ENCODE measurements at regions not wholly inside any gene's neighbourhood (a gene's known extent, or its start where the extent isn't known, plus 50 kb on each side); places are given as distances from the start of the nearest gene placed in this dataset.
"Not testable (repeated sequence)": the region's sequence is repeated elsewhere in the genome, so short reads cannot be mapped to it uniquely, and the experiment has no call there.

DNA sequence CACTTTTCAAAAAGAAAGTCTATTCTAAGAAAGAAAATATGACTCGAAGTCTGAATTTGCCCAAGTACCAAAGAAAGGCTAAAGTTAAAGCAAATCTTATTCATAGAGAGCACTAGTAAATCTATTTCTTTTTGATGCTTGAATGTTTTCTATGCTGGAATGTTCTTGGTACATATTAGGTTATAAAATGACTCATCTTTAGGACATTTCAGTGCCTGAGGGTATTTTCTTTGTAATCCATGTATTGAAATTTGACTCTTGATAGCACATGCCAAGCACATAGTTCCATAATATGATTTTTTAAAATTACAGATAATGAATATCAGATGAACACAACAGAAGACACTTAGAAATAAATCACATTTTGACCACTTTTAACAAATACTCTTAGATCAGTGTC is 232.8 kb downstream of the TRIML1 start:
- H3K36me3 ChIP-seq (ENCODE audit: insufficient read depth, low read length) = no peaks in the 10 kb centered on the region
- no peaks in the 10 kb centered on the region for H3K9me3 ChIP-seq (ENCODE audit: control insufficient read depth, insufficient read depth, low read length)
- no peak overlapping the region for H3K9ac ChIP-seq (ENCODE audit: low read depth, low read length)
- H3K4me1 ChIP-seq (ENCODE audit: insufficient read depth, low read length) = no peaks in the 10 kb centered on the region

DNA sequence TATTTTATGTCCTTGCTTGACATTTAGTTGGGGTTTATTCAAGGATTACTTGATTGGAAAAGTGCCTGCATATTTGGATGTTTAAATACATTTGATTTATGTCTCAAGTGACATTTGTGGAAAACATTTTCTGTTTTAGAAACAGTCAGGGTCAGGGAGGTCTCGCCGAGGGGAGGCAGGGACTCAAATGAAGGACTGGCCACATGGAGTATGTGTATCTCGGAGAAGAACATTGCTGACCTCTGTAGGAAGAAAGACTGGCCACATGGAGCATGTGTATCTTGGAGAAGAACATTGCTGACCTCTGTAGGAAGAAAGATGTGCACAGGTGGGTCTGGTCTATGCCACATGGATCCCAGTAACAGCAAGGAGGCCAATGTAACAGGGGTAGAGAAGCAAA is 233.6 kb downstream of the TRIML1 start:
- Histone ChIP-seq H3K4me1 (ENCODE audit: insufficient read depth, low read length) (no peaks in the 10 kb centered on the region), H3K9ac (ENCODE audit: low read depth, low read length) (no peak overlapping the region)

DNA sequence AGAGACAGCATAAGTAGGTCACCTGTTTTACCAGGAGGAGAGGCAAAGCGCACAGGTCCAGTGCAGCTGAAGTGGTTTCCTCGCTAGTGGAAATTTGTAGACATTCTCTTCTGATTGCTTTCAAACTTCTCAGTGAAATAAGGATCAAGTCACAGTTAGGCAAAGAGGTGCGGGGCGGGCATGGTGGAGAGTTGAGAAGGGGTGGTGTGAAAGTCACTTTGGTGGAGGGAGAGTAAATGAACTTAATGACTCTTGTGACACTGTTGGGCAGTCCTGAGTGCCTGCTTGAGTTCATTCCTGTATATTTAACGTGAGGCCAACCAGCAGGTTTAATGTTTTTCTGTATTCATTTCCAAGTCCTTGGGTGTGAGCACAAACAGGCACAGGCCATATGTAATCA is 235.6 kb downstream of the TRIML1 start:
- no peaks in the 10 kb centered on the region for H3K4me1 ChIP-seq (ENCODE audit: insufficient read depth, low read length)
- H3K36me3 ChIP-seq (ENCODE audit: insufficient read depth, low read length) = no peaks in the 10 kb centered on the region
- no peaks in the 10 kb centered on the region; the same call in 1 of the 2 replicates for H3K9me3 ChIP-seq (ENCODE audit: control insufficient read depth, insufficient read depth, low read length)
- no peak overlapping the region for H3K9ac ChIP-seq (ENCODE audit: low read depth, low read length)

More for the DNA sequence above, 233.6 kb downstream of the TRIML1 start:
- no peaks in the 10 kb centered on the region for H3K9me3 ChIP-seq (ENCODE audit: control insufficient read depth, insufficient read depth, low read length)
- no peaks in the 10 kb centered on the region for H3K36me3 ChIP-seq (ENCODE audit: insufficient read depth, low read length)

- Histone ChIP-seq H3K9me3 (ENCODE audit: control insufficient read depth, insufficient read depth, low read length) (no peaks in the 10 kb centered on the region; the same call in 1 of the 2 replicates), H3K4me1 (ENCODE audit: insufficient read depth, low read length) (no peaks in the 10 kb centered on the region), H3K36me3 (ENCODE audit: insufficient read depth, low read length) (no peaks in the 10 kb centered on the region), H3K9ac (ENCODE audit: low read depth, low read length) (no peak overlapping the region)
These were observed 238.6 kb downstream of the TRIML1 start for GRCh38 chr4:188377816-188378215.

DNA sequence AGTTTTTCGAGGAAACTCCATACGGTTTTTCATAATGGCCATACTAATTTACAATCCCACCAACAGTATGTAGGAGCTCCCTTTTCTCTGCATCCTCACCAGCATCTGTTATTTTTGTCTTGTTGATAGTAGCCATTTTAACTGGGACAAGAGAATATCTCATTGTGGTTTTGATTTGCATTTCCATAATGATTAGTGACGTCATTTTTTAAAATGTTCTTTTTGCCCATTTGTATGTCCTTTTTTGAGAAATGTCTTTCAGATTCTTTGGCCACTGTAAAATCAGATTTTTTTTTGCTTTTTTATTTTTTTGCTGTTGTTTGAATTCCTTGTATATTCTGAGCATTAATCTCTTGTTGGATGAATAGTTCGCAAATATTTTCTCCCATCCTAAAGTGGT is 243.9 kb downstream of the TRIML1 start:
- no peak overlapping the region for H3K9ac ChIP-seq (ENCODE audit: low read depth, low read length)
- no peaks in the 10 kb centered on the region for H3K36me3 ChIP-seq (ENCODE audit: insufficient read depth, low read length)
- H3K4me1 ChIP-seq (ENCODE audit: insufficient read depth, low read length) = no peaks in the 10 kb centered on the region; the same call in 1 of the 2 replicates
- H3K9me3 ChIP-seq (ENCODE audit: control insufficient read depth, insufficient read depth, low read length) = no peaks in the 10 kb centered on the region; the same call in 1 of the 2 replicates

DNA sequence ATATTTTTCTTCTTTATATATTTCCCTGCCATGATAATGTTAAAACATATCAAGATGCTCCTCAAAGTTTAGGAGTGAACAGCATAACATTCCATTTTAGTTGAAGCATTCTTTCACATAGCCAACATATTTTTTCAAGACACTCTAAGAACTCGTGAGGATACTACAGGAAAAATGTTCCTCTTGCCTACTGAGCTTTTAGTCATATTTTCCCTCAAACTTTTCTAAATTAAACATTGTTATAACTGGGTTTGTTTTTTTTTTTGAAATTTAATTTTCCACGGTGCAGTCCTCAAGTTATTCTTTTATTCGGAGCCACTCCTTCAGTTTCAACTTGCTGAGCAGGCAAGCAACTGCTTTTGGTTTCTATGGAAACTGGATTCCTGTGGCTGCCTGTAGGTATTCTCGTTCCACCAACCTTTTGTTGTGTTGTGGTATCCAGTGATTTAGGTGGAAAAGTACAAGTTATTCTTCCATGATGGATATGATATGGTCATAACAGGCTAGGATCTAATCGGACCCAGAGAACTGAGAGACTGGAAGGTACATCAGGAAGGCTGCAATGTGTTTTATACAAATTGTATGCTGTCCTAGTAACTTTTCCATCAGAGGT is 248.0 kb downstream of the TRIML1 start:
- no peak overlapping the region for H3K9ac ChIP-seq (ENCODE audit: low read depth, low read length)
- H3K4me1 ChIP-seq (ENCODE audit: insufficient read depth, low read length) = no peaks in the 10 kb centered on the region; the same call in 1 of the 2 replicates
- H3K36me3 ChIP-seq (ENCODE audit: insufficient read depth, low read length) = no peaks in the 10 kb centered on the region; the same call in 1 of the 2 replicates
- H3K9me3 ChIP-seq (ENCODE audit: control insufficient read depth, insufficient read depth, low read length) = peaks cover 10% of the 10 kb centered on the region

DNA sequence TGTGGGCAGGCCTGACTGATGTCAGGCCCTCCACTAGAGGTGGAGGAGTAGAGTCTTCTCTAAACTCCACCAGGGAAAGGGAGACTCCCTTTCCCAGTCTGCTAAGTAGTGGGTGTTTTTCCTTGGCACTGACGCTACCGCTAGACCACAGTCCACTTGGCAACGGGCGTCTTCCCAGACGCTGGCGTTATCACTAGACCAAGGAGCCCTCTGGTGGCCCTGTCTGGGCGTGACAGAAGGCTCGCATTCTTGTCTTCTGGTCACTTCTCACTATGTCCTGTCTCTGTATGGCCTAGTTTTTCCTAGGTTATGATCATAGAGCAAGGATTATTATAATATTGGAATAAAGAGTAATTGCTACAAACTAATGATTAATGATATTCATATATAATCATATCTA is 252.1 kb downstream of the TRIML1 start:
- not testable (repeated sequence) for H3K36me3 ChIP-seq (ENCODE audit: insufficient read depth, low read length); H3K4me1 ChIP-seq (ENCODE audit: insufficient read depth, low read length); H3K9ac ChIP-seq (ENCODE audit: low read depth, low read length)
- peaks cover 16% of the 10 kb centered on the region for H3K9me3 ChIP-seq (ENCODE audit: control insufficient read depth, insufficient read depth, low read length)

GRCh38 chr4:188396037-188396436 is 256.8 kb downstream of the TRIML1 start:
- Histone ChIP-seq H3K9ac (ENCODE audit: low read depth, low read length) (no peak overlapping the region), H3K9me3 (ENCODE audit: control insufficient read depth, insufficient read depth, low read length) (peaks cover 6% of the 10 kb centered on the region), H3K36me3 (ENCODE audit: insufficient read depth, low read length) (no peaks in the 10 kb centered on the region), H3K4me1 (ENCODE audit: insufficient read depth, low read length) (peaks cover 20% of the 10 kb centered on the region; the same call in 1 of the 2 replicates)

DNA sequence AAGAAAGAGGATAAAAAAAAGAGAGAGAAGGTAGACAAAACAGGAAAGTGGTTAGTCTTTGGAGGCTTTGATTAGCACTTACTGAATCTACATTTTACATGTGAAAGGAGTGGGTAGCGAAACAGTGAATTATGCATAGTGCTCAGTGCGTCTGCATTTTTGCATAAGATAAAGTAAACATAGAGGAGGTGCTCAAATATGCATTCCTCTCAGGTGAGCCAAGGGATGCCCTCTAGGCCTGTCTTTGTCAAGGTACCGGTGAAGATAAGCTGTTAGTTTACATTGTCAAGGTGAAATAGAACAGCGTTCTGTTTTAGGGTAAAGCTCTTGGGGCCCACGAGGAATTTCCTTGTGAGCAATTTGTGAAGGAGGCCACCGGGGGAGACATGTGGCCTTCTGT is 260.6 kb downstream of the TRIML1 start:
- Histone ChIP-seq H3K9me3 (ENCODE audit: control insufficient read depth, insufficient read depth, low read length) (peaks cover 6% of the 10 kb centered on the region), H3K36me3 (ENCODE audit: insufficient read depth, low read length) (no peaks in the 10 kb centered on the region), H3K9ac (ENCODE audit: low read depth, low read length) (no peak overlapping the region), H3K4me1 (ENCODE audit: insufficient read depth, low read length) (peaks cover 21% of the 10 kb centered on the region; the same call in 1 of the 2 replicates)

DNA sequence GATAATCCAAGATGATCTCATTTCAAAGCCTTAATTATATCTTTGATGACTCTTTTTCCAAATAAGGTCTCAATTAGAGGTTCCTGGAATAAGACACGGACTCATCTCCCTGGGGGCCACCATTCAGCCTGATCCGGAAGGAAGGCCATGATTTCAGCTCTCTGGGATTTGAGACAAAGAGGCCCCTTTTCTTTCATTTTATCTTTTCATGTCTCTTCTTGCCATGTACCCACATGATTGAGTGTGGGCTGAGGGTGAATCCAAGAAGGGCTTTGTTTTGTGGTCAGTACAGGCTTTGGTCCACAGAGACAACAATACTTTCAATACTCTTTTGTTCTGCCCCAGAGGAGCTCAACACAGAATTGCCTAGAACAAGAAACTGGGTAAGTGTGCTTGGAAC is 261.2 kb downstream of the TRIML1 start:
- Histone ChIP-seq H3K9me3 (ENCODE audit: control insufficient read depth, insufficient read depth, low read length) (peaks cover 6% of the 10 kb centered on the region), H3K36me3 (ENCODE audit: insufficient read depth, low read length) (no peaks in the 10 kb centered on the region), H3K4me1 (ENCODE audit: insufficient read depth, low read length) (peaks cover 21% of the 10 kb centered on the region; the same call in 1 of the 2 replicates), H3K9ac (ENCODE audit: low read depth, low read length) (no peak overlapping the region)

DNA sequence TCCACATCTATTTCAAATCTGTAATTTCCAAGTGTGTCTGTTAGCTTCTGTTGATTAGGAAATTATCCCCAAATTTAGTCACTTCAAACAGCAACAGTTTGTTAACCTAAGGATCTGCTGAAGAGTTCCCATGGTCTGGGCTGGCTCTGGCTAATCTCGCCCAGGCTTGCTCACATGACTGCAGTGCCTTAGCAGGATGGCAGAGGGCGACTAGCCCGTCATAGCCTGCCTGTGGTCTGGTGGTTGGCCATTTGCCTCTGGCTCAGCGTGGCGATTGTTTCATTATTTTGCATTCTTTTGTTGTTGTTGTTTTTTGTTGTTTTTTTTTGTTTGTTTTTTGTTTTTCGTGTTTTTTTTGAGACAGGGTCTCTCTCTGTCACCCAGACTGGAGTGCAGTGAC is 264.0 kb downstream of the TRIML1 start:
- H3K9ac ChIP-seq (ENCODE audit: low read depth, low read length) = no peak overlapping the region
- peaks cover 21% of the 10 kb centered on the region; the same call in 1 of the 2 replicates for H3K4me1 ChIP-seq (ENCODE audit: insufficient read depth, low read length)
- no peaks in the 10 kb centered on the region for H3K36me3 ChIP-seq (ENCODE audit: insufficient read depth, low read length)
- no peaks in the 10 kb centered on the region; the same call in 1 of the 2 replicates for H3K9me3 ChIP-seq (ENCODE audit: control insufficient read depth, insufficient read depth, low read length)

DNA sequence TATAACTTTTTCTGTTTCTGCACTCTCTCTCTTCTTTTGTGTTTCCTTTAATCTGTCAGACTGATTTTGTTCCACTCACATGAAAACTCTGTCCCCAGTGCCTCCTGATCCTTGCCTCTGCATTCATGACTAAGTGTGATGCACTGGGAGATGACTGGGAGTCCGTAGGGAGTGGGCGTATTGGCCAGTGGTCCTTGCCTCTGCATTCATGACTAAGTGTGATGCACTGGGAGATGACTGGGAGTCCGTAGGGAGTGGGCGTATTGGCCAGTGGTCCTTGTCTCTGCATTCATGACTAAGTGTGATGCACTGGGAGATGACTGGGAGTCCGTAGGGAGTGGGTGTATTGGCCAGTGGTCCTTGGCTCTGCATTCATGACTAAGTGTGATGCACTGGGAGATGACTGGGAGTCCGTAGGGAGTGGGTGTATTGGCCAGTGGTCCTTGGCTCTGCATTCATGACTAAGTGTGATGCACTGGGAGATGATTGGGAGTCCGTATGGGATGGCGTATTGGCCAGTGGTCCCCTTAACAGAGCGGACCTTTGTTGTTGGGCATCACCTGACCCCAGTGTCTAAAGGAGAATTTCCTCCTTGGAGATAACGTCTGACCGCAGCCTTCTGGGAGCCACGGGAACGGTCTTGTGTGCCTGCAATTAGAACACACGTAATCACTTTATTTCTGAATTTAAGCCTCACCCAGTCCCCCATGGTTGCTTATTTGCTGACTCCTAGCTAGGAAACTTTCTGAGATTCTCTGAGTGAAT is 266.0 kb downstream of the TRIML1 start:
- not testable (repeated sequence) for H3K9ac ChIP-seq (ENCODE audit: low read depth, low read length); H3K9me3 ChIP-seq (ENCODE audit: control insufficient read depth, insufficient read depth, low read length); H3K36me3 ChIP-seq (ENCODE audit: insufficient read depth, low read length); H3K4me1 ChIP-seq (ENCODE audit: insufficient read depth, low read length)

DNA sequence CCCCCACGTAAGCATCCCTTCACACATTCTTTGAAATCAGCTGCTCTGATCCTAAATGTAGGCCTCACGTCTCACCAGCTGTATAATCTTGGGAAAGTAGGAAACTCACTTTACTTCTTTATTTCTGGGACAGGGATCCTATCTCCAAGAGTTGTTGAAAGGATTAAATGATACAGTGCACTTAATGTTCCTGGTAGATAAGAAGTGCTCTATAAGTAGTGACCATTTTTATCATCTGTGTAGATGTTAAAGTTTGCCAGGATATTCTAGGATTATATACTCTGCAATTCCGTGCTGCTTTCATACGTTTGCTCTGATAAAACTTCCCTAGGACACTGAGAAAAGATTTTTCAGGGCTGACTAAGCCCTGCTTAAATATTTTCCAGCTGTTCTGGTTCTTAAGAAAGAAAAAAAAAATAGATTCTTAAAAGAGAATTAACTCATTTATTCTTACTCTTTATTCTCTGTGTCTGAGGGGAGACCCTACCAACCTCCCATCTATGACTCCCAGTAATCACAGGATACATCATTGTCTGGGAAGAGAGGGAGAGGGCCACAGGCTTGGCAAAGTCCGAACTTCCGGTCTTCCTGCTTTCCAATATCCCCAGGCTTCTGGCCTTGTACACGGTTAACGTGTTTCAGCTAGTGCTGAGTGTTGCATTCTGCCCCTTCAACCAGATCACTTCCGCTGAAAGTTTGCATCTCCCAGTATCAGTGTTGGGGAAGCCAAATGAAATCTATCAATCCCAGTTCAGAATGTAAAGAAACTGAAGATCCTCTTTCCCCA is 269.2 kb downstream of the TRIML1 start:
- H3K4me1 ChIP-seq (ENCODE audit: insufficient read depth, low read length) = no peaks in the 10 kb centered on the region
- no peaks in the 10 kb centered on the region; the same call in 1 of the 2 replicates for H3K9me3 ChIP-seq (ENCODE audit: control insufficient read depth, insufficient read depth, low read length)
- no peak overlapping the region for H3K9ac ChIP-seq (ENCODE audit: low read depth, low read length)
- H3K36me3 ChIP-seq (ENCODE audit: insufficient read depth, low read length) = no peaks in the 10 kb centered on the region

DNA sequence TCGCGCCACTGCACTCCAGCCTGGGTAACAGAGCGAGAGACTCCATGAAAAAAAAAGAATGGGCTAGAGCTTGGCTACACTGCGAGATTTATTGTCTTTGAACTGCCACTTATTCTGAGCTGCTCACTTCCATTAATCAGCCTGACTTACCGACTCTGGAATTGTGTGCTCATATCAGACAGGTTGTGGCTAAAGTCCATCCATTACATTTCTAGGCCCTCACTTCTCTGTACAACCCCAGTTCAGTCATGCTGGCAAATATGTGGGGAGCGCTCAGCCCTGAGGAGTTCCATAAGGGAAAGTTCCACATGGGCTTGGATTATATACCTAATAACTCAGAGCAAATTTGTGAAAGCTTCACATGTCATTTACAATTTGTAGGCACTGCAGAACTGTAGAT is 270.6 kb downstream of the TRIML1 start:
- Histone ChIP-seq H3K4me1 (ENCODE audit: insufficient read depth, low read length) (no peaks in the 10 kb centered on the region), H3K9me3 (ENCODE audit: control insufficient read depth, insufficient read depth, low read length) (no peaks in the 10 kb centered on the region), H3K36me3 (ENCODE audit: insufficient read depth, low read length) (no peaks in the 10 kb centered on the region), H3K9ac (ENCODE audit: low read depth, low read length) (no peak overlapping the region)
